ENCODE measurements at regions not wholly inside any gene's neighbourhood (a gene's known extent, or its start where the extent isn't known, plus 50 kb on each side); places are given as distances from the start of the nearest gene placed in this dataset.
"Not testable (repeated sequence)": the region's sequence is repeated elsewhere in the genome, so short reads cannot be mapped to it uniquely, and the experiment has no call there.

GRCh38 chr13:62379241-62379640 is 963.6 kb upstream of the PCDH20 start:
- DNase-seq (ENCODE audit: low spot score): not testable (repeated sequence)

GRCh38 chr13:62377838-62378237 is 962.2 kb upstream of the PCDH20 start:
- DNase-seq (ENCODE audit: low spot score): no peak

- no peak for DNase-seq (ENCODE audit: low spot score)
Measured at GRCh38 chr13:62375653-62376052, 960.0 kb upstream of the PCDH20 start.

GRCh38 chr13:62371737-62372136 is 956.1 kb upstream of the PCDH20 start:
- no peak for DNase-seq (ENCODE audit: low spot score)

GRCh38 chr13:62367971-62368370 is 952.3 kb upstream of the PCDH20 start:
- DNase-seq (ENCODE audit: low spot score): not testable (repeated sequence)

- DNase-seq (ENCODE audit: low spot score): no peak
Measured at GRCh38 chr13:62360609-62361008, 945.0 kb upstream of the PCDH20 start.

GRCh38 chr13:62358646-62358932 is 942.9 kb upstream of the PCDH20 start:
- DNase-seq (ENCODE audit: low spot score): no peak

GRCh38 chr13:62357887-62358645 is 942.4 kb upstream of the PCDH20 start:
- DNase-seq (ENCODE audit: low spot score): peak; percentile 6

- DNase-seq (ENCODE audit: low spot score): no peak
Measured at GRCh38 chr13:62356977-62357376, 941.3 kb upstream of the PCDH20 start.

- no peak for DNase-seq (ENCODE audit: low spot score)
Measured at GRCh38 chr13:62337109-62337880, 921.6 kb upstream of the PCDH20 start.

GRCh38 chr13:62336507-62336906 is 920.9 kb upstream of the PCDH20 start:
- DNase-seq (ENCODE audit: low spot score): no peak

GRCh38 chr13:62333466-62333865 is 917.8 kb upstream of the PCDH20 start:
- no peak for DNase-seq (ENCODE audit: low spot score)

GRCh38 chr13:62331384-62331783 is 915.7 kb upstream of the PCDH20 start:
- no peak for DNase-seq (ENCODE audit: low spot score)

- DNase-seq (ENCODE audit: low spot score): no peak
Measured at GRCh38 chr13:62327367-62327766, 911.7 kb upstream of the PCDH20 start.

GRCh38 chr13:62324842-62325241 is 909.2 kb upstream of the PCDH20 start:
- DNase-seq (ENCODE audit: low spot score): no peak

- DNase-seq (ENCODE audit: low spot score): no peak
Measured at GRCh38 chr13:62321895-62322294, 906.2 kb upstream of the PCDH20 start.

GRCh38 chr13:62321139-62321538 is 905.5 kb upstream of the PCDH20 start:
- no peak for DNase-seq (ENCODE audit: low spot score)

GRCh38 chr13:62320129-62321108 is 904.8 kb upstream of the PCDH20 start:
- DNase-seq (ENCODE audit: low spot score): peak; percentile 44

GRCh38 chr13:62309904-62310303 is 894.3 kb upstream of the PCDH20 start:
- no peak for DNase-seq (ENCODE audit: low spot score)

- DNase-seq (ENCODE audit: low spot score): no peak
Measured at GRCh38 chr13:62305756-62306155, 890.1 kb upstream of the PCDH20 start.

GRCh38 chr13:62302341-62302740 is 886.7 kb upstream of the PCDH20 start:
- no peak for DNase-seq (ENCODE audit: low spot score)

- no peak for DNase-seq (ENCODE audit: low spot score)
Measured at GRCh38 chr13:62299988-62300387, 884.3 kb upstream of the PCDH20 start.

Measured in COLO829 (cell line).